PC-3 (cell line): ENCODE measurements at regions not wholly inside any gene's neighbourhood (a gene's known extent, or its start where the extent isn't known, plus 50 kb on each side); places are given as distances from the start of the nearest gene placed in this dataset.
"Not testable (repeated sequence)": the region's sequence is repeated elsewhere in the genome, so short reads cannot be mapped to it uniquely, and the experiment has no call there.

Source experiments
- ATAC-seq: fragments of 200-7000 bp; cut with Tn5 transposase; 2 replicates; pipeline ENCODE4 v1.9.1; 2020; ENCODE audit warnings: mild to moderate bottlenecking, moderate library complexity
- BruUV-seq: library from RNA; stranded (reverse); fragments of 400-500 nt; replicated peaks from 2 replicates; lab custom pipeline; 2021; lab: Mats Ljungman, UMichigan
- CTCF ChIA-PET: fragments of 300-600 bp; sonication (Branson Sonifier 250); formaldehyde crosslinking; loops from one replicate; lab custom pipeline; 2022; ENCODE audit warnings: antibody characterized with exemption; lab: Charles Lee
- POLR2A ChIA-PET: fragments of 300-600 bp; sonication (Branson Sonifier 250); formaldehyde crosslinking; loops from one replicate; lab custom pipeline; 2022; ENCODE audit warnings: antibody characterized with exemption; ENCODE audit not compliant: unreplicated experiment; lab: Charles Lee
- DNase-seq: peaks from one replicate; pipeline ENCODE4 v3.0.0-alpha.2; 2015
- H2AFZ ChIP-seq: fragments of 300-600 bp; sonication (generic); 2 replicates; pipeline ENCODE4 v1.6.0; 2016; ENCODE audit warnings: antibody characterized with exemption, low read length
- H3F3A ChIP-seq: fragments of 300-600 bp; sonication (generic); one replicate; pipeline ENCODE4 v1.6.0; 2017; ENCODE audit warnings: antibody characterized with exemption, low read length, control low read depth, mild to moderate bottlenecking; ENCODE audit not compliant: unreplicated experiment
- H3K27ac ChIP-seq: fragments of 300-600 bp; sonication (generic); 2 replicates; pipeline ENCODE4 v1.5.1; 2016; ENCODE audit warnings: mild to moderate bottlenecking, low read length
- H3K27me3 ChIP-seq: fragments of 300-600 bp; sonication (generic); 2 replicates; pipeline ENCODE4 v1.6.1; 2016; ENCODE audit warnings: low read length, mixed read lengths
- H3K36me3 ChIP-seq: fragments of 300-600 bp; sonication (generic); 2 replicates; pipeline ENCODE4 v1.6.1; 2016; ENCODE audit warnings: low read depth, mixed run types, low read length, mixed read lengths
- H3K4me1 ChIP-seq: fragments of 300-600 bp; sonication (generic); 2 replicates; pipeline ENCODE4 v1.5.1; 2016; ENCODE audit warnings: low read length; ENCODE audit not compliant: insufficient read depth
- H3K4me2 ChIP-seq: fragments of 300-600 bp; sonication (generic); 2 replicates; pipeline ENCODE4 v1.6.0; 2016; ENCODE audit warnings: low read length
- H3K4me3 ChIP-seq: fragments of 300-600 bp; sonication (generic); 2 replicates; pipeline ENCODE4 v1.5.1; 2016; ENCODE audit warnings: mild to moderate bottlenecking, low read length, mixed read lengths
- H3K79me2 ChIP-seq: fragments of 300-600 bp; sonication (generic); 2 replicates; pipeline ENCODE4 v1.6.1; 2017; ENCODE audit warnings: low read length, mixed read lengths
- H3K9ac ChIP-seq: fragments of 300-600 bp; sonication (generic); 2 replicates; pipeline ENCODE4 v1.6.0; 2016; ENCODE audit warnings: mild to moderate bottlenecking, low read length
- H3K9me2 ChIP-seq: fragments of 300-600 bp; sonication (generic); replicated peaks from 2 replicates; pipeline ENCODE4 v1.6.1; 2016; ENCODE audit warnings: mixed run types, low read length, mixed read lengths
- H3K9me3 ChIP-seq: fragments of 300-600 bp; sonication (generic); 2 replicates; pipeline ENCODE4 v1.6.1; 2016; ENCODE audit warnings: low read length, mixed read lengths
- H4K20me1 ChIP-seq: fragments of 300-600 bp; sonication (generic); 2 replicates; pipeline ENCODE4 v1.6.1; 2016; ENCODE audit warnings: low read length, mixed read lengths
- CTCF ChIP-seq: fragments of 300-600 bp; sonication (generic); conservative IDR thresholded peaks from 2 replicates; pipeline ENCODE4 v1.5.1; 2017; ENCODE audit warnings: antibody characterized with exemption, low read depth, mild to moderate bottlenecking, low read length
- EZH2 ChIP-seq: fragments of 300-600 bp; sonication (generic); IDR thresholded peaks from one replicate; pipeline ENCODE4 v1.6.1; 2017; ENCODE audit warnings: antibody characterized with exemption, mild to moderate bottlenecking, low read length; ENCODE audit not compliant: unreplicated experiment
- EZH2phosphoT487 ChIP-seq: fragments of 300-600 bp; sonication (generic); IDR thresholded peaks from 2 replicates; pipeline ENCODE4 v1.6.1; 2018; ENCODE audit warnings: mild to moderate bottlenecking, antibody characterized with exemption, low read length, borderline replicate concordance
- intact Hi-C: fragments of 100-400 bp; cut with micrococcal nuclease; formaldehyde crosslinking; loops from 2 replicates; pipeline ENCODE4 v1.9.0; 2023

GRCh38 chr1:829932-830331 is 93.8 kb upstream of the SAMD11 start:
- H3K4me3 ChIP-seq, H3F3A ChIP-seq, H2AFZ ChIP-seq, POLR2A ChIA-PET, H3K27ac ChIP-seq, DNase-seq, CTCF ChIA-PET, H3K4me1 ChIP-seq, ATAC-seq, H4K20me1 ChIP-seq, H3K9me3 ChIP-seq, H3K9ac ChIP-seq, H3K36me3 ChIP-seq, intact Hi-C loops, BruUV-seq, H3K27me3 ChIP-seq, H3K4me2 ChIP-seq, H3K9me2 ChIP-seq: not testable (repeated sequence)
- peaks cover 13% of the 10 kb centered on the region for H3K79me2 ChIP-seq

GRCh38 chr1:830750-831149 is 93.0 kb upstream of the SAMD11 start:
- H3K27me3 ChIP-seq, BruUV-seq, H3K4me2 ChIP-seq, intact Hi-C loops, H4K20me1 ChIP-seq, H3K9me3 ChIP-seq, H3K4me1 ChIP-seq, H2AFZ ChIP-seq, DNase-seq, H3K27ac ChIP-seq, H3K4me3 ChIP-seq, H3K9me2 ChIP-seq, H3K36me3 ChIP-seq, CTCF ChIA-PET, ATAC-seq, H3F3A ChIP-seq, H3K79me2 ChIP-seq, POLR2A ChIA-PET, H3K9ac ChIP-seq: not testable (repeated sequence)

GRCh38 chr1:831522-831921 is 92.2 kb upstream of the SAMD11 start:
- Histone ChIP-seq H3K4me2 (no peak overlapping the region), H3K27me3 (no peaks in the 10 kb centered on the region), H3K79me2 (0 out of 2 replicates have a peak, but pooled peaks cover 2% of the 10 kb centered on the region), H3K9me3 (no peaks in the 10 kb centered on the region), H2AFZ (no peak overlapping the region), H4K20me1 (no peaks in the 10 kb centered on the region), H3K27ac (no peak overlapping the region), H3K4me3 (no peak overlapping the region), H3K9ac (no peak overlapping the region), H3K4me1 (no peaks in the 10 kb centered on the region), H3K9me2 (no peaks in the 10 kb centered on the region), H3K36me3 (no peaks in the 10 kb centered on the region), H3F3A (no peaks in the 10 kb centered on the region)
- DNase-seq (no peak), ATAC-seq (no peak)
- BruUV-seq, result no TSS peak
- intact Hi-C loops, result no loop called here
- CTCF ChIA-PET, result no interaction called here
- TF ChIP-seq EZH2phosphoT487 (no peak), EZH2 (no peak), CTCF (no peak)
- POLR2A ChIA-PET, result no interaction called here

GRCh38 chr1:832136-832535 is 91.6 kb upstream of the SAMD11 start:
- no peak overlapping the region for H3K4me3 ChIP-seq
- TF ChIP-seq EZH2phosphoT487 (no peak), CTCF (no peak), EZH2 (no peak)

GRCh38 chr1:833226-833625 is 90.5 kb upstream of the SAMD11 start:
- H3K27ac ChIP-seq, H2AFZ ChIP-seq, DNase-seq, CTCF ChIA-PET, H3K27me3 ChIP-seq, H4K20me1 ChIP-seq, H3K4me1 ChIP-seq, ATAC-seq, intact Hi-C loops, POLR2A ChIA-PET, H3K9me2 ChIP-seq, H3K36me3 ChIP-seq, H3K9me3 ChIP-seq, H3K4me2 ChIP-seq, BruUV-seq, H3K79me2 ChIP-seq, H3F3A ChIP-seq, H3K9ac ChIP-seq, H3K4me3 ChIP-seq: not testable (repeated sequence)

More at GRCh38 chr1:832136-832535, 91.6 kb upstream of the SAMD11 start:
- DNase-seq (no peak), ATAC-seq (no peak)
- Histone ChIP-seq H3K9ac (no peak overlapping the region), H3K79me2 (no peaks in the 10 kb centered on the region), H3K27me3 (no peaks in the 10 kb centered on the region), H3K36me3 (no peaks in the 10 kb centered on the region), H2AFZ (no peak overlapping the region), H3F3A (no peaks in the 10 kb centered on the region), H3K4me1 (no peaks in the 10 kb centered on the region), H3K9me3 (no peaks in the 10 kb centered on the region), H3K4me2 (no peak overlapping the region), H3K27ac (no peak overlapping the region), H3K9me2 (no peaks in the 10 kb centered on the region), H4K20me1 (no peaks in the 10 kb centered on the region)
- POLR2A ChIA-PET, result no interaction called here
- intact Hi-C loops, result no loop called here
- CTCF ChIA-PET, result no interaction called here
- BruUV-seq, result no TSS peak
